Esophagus (tissue), 2 donors: ENCODE measurements at regions not wholly inside any gene's neighbourhood (a gene's known extent, or its start where the extent isn't known, plus 50 kb on each side); places are given as distances from the start of the nearest gene placed in this dataset.

Source experiments
- H3K27ac ChIP-seq, 2 donors: one replicate each; pipeline ENCODE4 v1.5.1; 2013; ENCODE audit warnings: low read depth in 2 of 2, mild to moderate bottlenecking in 2 of 2, inconsistent platforms in 1 of 2, low read length in 1 of 2, moderate library complexity in 1 of 2
- H3K27me3 ChIP-seq, 2 donors: one replicate each; pipeline ENCODE4 v1.6.1; 2013; ENCODE audit warnings: low read length in 2 of 2, control low read depth in 1 of 2, mild to moderate bottlenecking in 1 of 2; ENCODE audit not compliant: insufficient read depth in 2 of 2, control insufficient read depth in 1 of 2
- H3K36me3 ChIP-seq, 2 donors: one replicate each; pipeline ENCODE4 v1.6.1; 2013; ENCODE audit warnings: low read length in 1 of 2; ENCODE audit not compliant: control insufficient read depth in 2 of 2, insufficient read depth in 2 of 2
- H3K4me1 ChIP-seq, 2 donors: one replicate each; pipeline ENCODE4 v1.6.1; 2013; ENCODE audit warnings: low read length in 1 of 2; ENCODE audit not compliant: control insufficient read depth in 2 of 2, insufficient read depth in 2 of 2
- H3K4me3 ChIP-seq, 2 donors: one replicate each; pipeline ENCODE4 v1.5.1; 2013; ENCODE audit warnings: low read length in 2 of 2, mild to moderate bottlenecking in 2 of 2, low read depth in 1 of 2, moderate library complexity in 1 of 2
- H3K9me3 ChIP-seq, 2 donors: one replicate each; pipeline ENCODE4 v1.6.1; 2013; ENCODE audit warnings: mild to moderate bottlenecking in 2 of 2, low read depth in 1 of 2, low read length in 1 of 2, moderate library complexity in 1 of 2; ENCODE audit not compliant: control insufficient read depth in 2 of 2, insufficient read depth in 1 of 2
- WGBS, 2 donors: extraction: QIAGEN DNeasy Blood & Tissue Kit; methylation state at CpG; one replicate each; pipeline ENCODE4 v1.1.7; 2013; 5-methylcytosine and 5-hydroxymethylcytosine counted together
- donor health status: healthy with polysubstance abuse.
- donor health status: Bipolar disorder and iron deficiency.

DNA sequence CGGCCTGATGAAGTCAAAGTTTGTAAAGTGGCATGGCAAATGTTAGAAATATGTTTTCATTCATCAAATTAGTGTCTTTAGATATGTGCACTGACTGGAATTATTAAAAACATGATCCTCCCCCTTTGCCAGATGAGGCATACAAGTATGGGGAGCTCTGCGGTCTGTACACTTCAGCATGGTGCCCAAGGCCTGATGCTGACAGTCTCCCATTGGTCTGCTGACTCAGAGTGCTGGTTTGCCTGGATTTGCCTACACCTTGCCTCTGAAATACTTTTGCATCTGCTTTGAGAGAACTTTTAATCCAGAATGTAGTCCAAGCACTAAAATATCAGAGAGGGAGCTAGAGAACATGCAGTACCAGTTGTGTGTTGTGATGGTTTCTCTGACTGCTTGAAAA is 354.3 kb upstream of the ACTBL2 start:
- no peaks in the 10 kb centered on the region for H3K36me3 ChIP-seq
- no peak overlapping the region for H3K27ac ChIP-seq
- no peak overlapping the region for H3K4me3 ChIP-seq
- 86 to 95% methylated on average over 2 of the region's 2 CpGs for WGBS, 2 donors
- H3K4me1 ChIP-seq, result no peaks in the 10 kb centered on the region
- H3K9me3 ChIP-seq, result no peaks in the 10 kb centered on the region
- H3K27me3 ChIP-seq, result no peaks in the 10 kb centered on the region

DNA sequence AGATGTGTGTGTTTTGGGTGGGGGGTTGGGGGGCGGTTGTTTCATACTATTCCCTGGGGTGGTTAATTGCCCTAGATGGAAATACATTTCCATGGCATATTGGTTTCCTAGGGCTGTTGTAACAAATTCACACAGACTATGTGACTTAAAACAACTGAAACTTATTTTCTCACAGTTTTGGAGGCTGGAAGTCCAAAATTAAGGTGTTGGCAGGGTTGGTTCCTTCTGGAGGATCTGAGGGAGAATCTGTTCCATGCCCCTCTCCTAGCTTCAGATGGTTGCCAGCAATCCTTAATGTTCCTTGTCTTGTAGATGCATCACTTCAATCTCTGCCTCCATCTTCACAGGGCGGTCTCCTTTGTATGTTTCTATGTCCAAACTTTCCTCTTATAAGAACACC is 353.7 kb upstream of the ACTBL2 start:
- Histone ChIP-seq H3K27me3 (no peaks in the 10 kb centered on the region), H3K27ac (no peak overlapping the region), H3K4me1 (no peaks in the 10 kb centered on the region), H3K9me3 (no peaks in the 10 kb centered on the region), H3K4me3 (no peak overlapping the region), H3K36me3 (no peaks in the 10 kb centered on the region)
- 92 to 98% methylated on average over 2 of the region's 2 CpGs for WGBS, 2 donors

- Histone ChIP-seq H3K4me1 (no peaks in the 10 kb centered on the region), H3K27ac (peak overlapping the region in 1 of 2 donors; percentile 31)
- WGBS, 2 donors, result 50 to 62% methylated on average over 6 of the region's 6 CpGs
These were observed 352.4 kb upstream of the ACTBL2 start for GRCh38 chr5:57834829-57835608.

DNA sequence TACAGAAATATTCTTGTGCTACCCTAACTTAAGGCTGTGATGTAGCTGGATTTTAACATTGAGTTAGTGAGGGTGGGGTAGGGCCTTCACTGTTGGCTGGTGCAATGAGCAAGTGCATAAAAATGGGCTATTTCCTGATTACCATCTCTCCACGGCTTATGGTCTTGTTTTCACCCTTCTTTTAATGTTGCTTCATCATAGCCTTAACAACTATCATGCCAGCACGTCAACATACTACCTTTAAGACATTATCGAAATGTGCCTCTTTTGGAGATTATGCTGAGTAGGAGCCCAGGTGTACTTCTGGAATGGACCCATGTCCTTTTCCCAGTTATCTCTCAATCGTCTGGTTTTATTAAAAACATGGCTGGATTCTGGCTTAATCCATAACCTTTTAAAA is 350.9 kb upstream of the ACTBL2 start:
- H3K9me3 ChIP-seq, result no peaks in the 10 kb centered on the region
- no peak overlapping the region for H3K4me3 ChIP-seq
- no peaks in the 10 kb centered on the region for H3K36me3 ChIP-seq
- no peak overlapping the region for H3K27ac ChIP-seq
- no peaks in the 10 kb centered on the region for H3K27me3 ChIP-seq
- no peaks in the 10 kb centered on the region for H3K4me1 ChIP-seq
- 75 to 89% methylated on average over 4 of the region's 4 CpGs for WGBS, 2 donors

More at GRCh38 chr5:57834829-57835608, 352.4 kb upstream of the ACTBL2 start:
- Histone ChIP-seq H3K36me3 (no peaks in the 10 kb centered on the region), H3K27me3 (no peaks in the 10 kb centered on the region), H3K9me3 (no peaks in the 10 kb centered on the region), H3K4me3 (no peak overlapping the region)

DNA sequence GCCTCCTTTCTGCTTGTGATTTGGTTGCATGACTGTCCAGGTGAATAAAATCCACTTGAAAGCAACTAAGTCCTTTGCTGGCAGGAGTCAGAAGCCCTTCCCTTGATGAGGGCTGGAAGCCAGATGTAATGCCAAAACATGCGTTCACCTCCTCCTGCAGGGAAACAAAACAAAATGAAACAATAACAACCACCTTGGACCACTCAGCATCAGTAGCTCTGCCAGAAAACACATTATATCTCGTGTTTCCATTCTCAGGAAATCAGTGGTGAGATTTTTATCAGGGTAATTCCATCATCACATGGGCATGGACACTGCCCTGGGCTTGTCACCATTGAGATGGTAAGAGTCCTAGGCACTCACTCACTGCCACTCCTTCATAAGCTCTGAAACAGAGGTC is 350.3 kb upstream of the ACTBL2 start:
- no peaks in the 10 kb centered on the region for H3K36me3 ChIP-seq
- H3K27ac ChIP-seq, result no peak overlapping the region
- no peaks in the 10 kb centered on the region for H3K9me3 ChIP-seq
- H3K27me3 ChIP-seq, result no peaks in the 10 kb centered on the region
- H3K4me3 ChIP-seq, result no peak overlapping the region
- H3K4me1 ChIP-seq, result no peaks in the 10 kb centered on the region
- 35 to 51% methylated on average over 2 of the region's 2 CpGs for WGBS, 2 donors

GRCh38 chr5:57831932-57832331 is 349.3 kb upstream of the ACTBL2 start:
- H3K4me3 ChIP-seq, result no peak overlapping the region
- H3K27me3 ChIP-seq, result no peaks in the 10 kb centered on the region
- no peak overlapping the region for H3K27ac ChIP-seq
- WGBS, 2 donors, result 94 to 97% methylated on average over 2 of the region's 2 CpGs
- H3K9me3 ChIP-seq, result no peaks in the 10 kb centered on the region
- no peaks in the 10 kb centered on the region for H3K4me1 ChIP-seq
- no peaks in the 10 kb centered on the region for H3K36me3 ChIP-seq

DNA sequence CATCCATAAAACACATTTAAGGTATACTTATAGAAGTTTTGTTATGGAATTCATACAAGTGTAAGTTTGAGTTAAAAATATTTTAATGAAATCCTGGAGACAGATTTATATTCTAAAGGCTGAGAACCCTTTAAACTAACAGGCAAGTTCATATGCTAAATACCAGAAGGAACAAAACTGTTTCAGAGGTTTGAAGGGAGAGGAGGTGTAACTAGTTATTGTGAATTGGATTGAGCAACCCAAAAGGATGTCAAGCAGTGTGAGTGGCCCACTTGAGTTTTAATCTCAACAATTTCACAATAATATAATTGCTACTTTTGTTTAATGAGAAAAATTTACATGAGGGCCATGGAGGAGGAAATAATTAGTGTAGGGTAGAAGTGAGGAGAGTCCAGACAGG is 348.5 kb upstream of the ACTBL2 start:
- Histone ChIP-seq H3K27ac (no peak overlapping the region), H3K4me3 (no peak overlapping the region), H3K9me3 (no peaks in the 10 kb centered on the region), H3K36me3 (no peaks in the 10 kb centered on the region), H3K4me1 (no peaks in the 10 kb centered on the region), H3K27me3 (no peaks in the 10 kb centered on the region)

- no peaks in the 10 kb centered on the region for H3K36me3 ChIP-seq
- no peaks in the 10 kb centered on the region for H3K9me3 ChIP-seq
- no peaks in the 10 kb centered on the region for H3K4me1 ChIP-seq
- no peak overlapping the region for H3K27ac ChIP-seq
- 85 to 94% methylated on average over 1 of the region's 1 CpG for WGBS, 2 donors
- H3K4me3 ChIP-seq, result no peak overlapping the region
- H3K27me3 ChIP-seq, result no peaks in the 10 kb centered on the region
These were observed 345.6 kb upstream of the ACTBL2 start for GRCh38 chr5:57828221-57828620.

GRCh38 chr5:57825031-57825686 is 342.5 kb upstream of the ACTBL2 start:
- 57 to 63% methylated on average over 3 of the region's 3 CpGs for WGBS, 2 donors
- H3K36me3 ChIP-seq, result no peaks in the 10 kb centered on the region

GRCh38 chr5:57824623-57825022 is 342.0 kb upstream of the ACTBL2 start:
- Histone ChIP-seq H3K4me1 (no peaks in the 10 kb centered on the region), H3K4me3 (no peak overlapping the region), H3K9me3 (no peaks in the 10 kb centered on the region), H3K27ac (no peak overlapping the region), H3K27me3 (no peaks in the 10 kb centered on the region), H3K36me3 (no peaks in the 10 kb centered on the region)
- WGBS, 2 donors, result 65 to 72% methylated on average over 2 of the region's 2 CpGs

More at GRCh38 chr5:57825031-57825686, 342.5 kb upstream of the ACTBL2 start:
- no peaks in the 10 kb centered on the region for H3K9me3 ChIP-seq
- no peaks in the 10 kb centered on the region for H3K4me1 ChIP-seq
- H3K4me3 ChIP-seq, result no peak overlapping the region
- H3K27me3 ChIP-seq, result no peaks in the 10 kb centered on the region
- no peak overlapping the region for H3K27ac ChIP-seq
